ENCODE measurements at regions not wholly inside any gene's neighbourhood (a gene's known extent, or its start where the extent isn't known, plus 50 kb on each side); places are given as distances from the start of the nearest gene placed in this dataset.

DNA sequence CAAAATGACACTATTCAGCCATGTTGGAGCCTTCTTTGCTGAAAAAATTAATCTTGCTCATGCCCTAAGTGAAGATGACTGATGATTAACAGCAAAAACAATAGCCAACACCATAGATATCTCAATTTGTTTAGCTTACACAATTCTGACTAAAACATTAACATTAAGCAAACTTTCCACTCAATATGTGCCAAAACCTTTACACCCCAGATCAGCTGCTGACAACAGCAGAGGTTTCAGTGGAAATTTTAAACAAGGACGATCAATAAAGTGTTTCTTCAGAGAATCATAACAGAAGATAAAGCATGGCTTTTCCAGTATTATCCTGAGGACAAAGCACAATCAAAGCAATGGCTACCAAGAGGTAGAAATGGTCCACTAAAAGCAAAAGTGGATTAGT lies 254.4 kb upstream of the GRAMD2B start:
- BruUV-seq (replicated peaks), result no TSS peak
- Histone ChIP-seq H3K9me3 (replicated peaks; ENCODE audit: control insufficient read depth, insufficient read depth, low read length) (no peaks in the 10 kb centered on the region), H2AFZ (ENCODE audit: low read depth, low read length) (no peak overlapping the region), H3K4me2 (ENCODE audit: insufficient read depth, low read length) (no peak overlapping the region), H3K4me3 (replicated peaks in 1 of 3; ENCODE audit: insufficient read depth in 1 of 3, low read depth in 1 of 3, low read length in 3 of 3) (no peak overlapping the region), H3K9me1 (replicated peaks; ENCODE audit: control insufficient read depth, extremely low read depth, insufficient read depth, low read length) (no peaks in the 10 kb centered on the region), H3K36me3 (ENCODE audit: control insufficient read depth in 2 of 2, extremely low read depth in 1 of 2, insufficient read depth in 2 of 2, low read length in 2 of 2) (no peaks in the 10 kb centered on the region), H3K4me1 (ENCODE audit: control insufficient read depth, extremely low read depth, insufficient read depth, low read length) (no peaks in the 10 kb centered on the region), H4K20me1 (replicated peaks; ENCODE audit: control insufficient read depth, extremely low read depth, insufficient read depth, low read length) (no peaks in the 10 kb centered on the region), H3K27ac (ENCODE audit: insufficient read depth, low read depth, low read length) (no peak overlapping the region), H3K79me2 (ENCODE audit: control insufficient read depth, insufficient read depth, low read length) (no peaks in the 10 kb centered on the region), H3K27me3 (ENCODE audit: control insufficient read depth in 2 of 2, insufficient read depth in 2 of 2, low read length in 2 of 2) (no peaks in the 10 kb centered on the region), H3K9ac (replicated peaks; ENCODE audit: extremely low read depth, insufficient read depth, low read length) (no peak overlapping the region)
- CTCF ChIA-PET, result no interaction called here
- no peak for TF ChIP-seq GATA2 (IDR thresholded peaks at IDR 0.05; ENCODE audit: insufficient read depth, insufficient read length, low read depth, low read length)
- TF ChIP-seq, protein P1, sequence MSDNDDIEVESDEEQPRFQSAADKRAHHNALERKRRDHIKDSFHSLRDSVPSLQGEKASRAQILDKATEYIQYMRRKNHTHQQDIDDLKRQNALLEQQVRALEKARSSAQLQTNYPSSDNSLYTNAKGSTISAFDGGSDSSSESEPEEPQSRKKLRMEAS (IDR thresholded peaks at IDR 0.05; ENCODE audit: insufficient read depth, insufficient read length), result no peak
- no peak for TF ChIP-seq POLR2A (IDR thresholded peaks at IDR 0.05; ENCODE audit: low read depth, low read length)
- no peak for TF ChIP-seq MYC (IDR thresholded peaks at IDR 0.05; ENCODE audit: low read depth, low read length)
- TF ChIP-seq, protein P2, sequence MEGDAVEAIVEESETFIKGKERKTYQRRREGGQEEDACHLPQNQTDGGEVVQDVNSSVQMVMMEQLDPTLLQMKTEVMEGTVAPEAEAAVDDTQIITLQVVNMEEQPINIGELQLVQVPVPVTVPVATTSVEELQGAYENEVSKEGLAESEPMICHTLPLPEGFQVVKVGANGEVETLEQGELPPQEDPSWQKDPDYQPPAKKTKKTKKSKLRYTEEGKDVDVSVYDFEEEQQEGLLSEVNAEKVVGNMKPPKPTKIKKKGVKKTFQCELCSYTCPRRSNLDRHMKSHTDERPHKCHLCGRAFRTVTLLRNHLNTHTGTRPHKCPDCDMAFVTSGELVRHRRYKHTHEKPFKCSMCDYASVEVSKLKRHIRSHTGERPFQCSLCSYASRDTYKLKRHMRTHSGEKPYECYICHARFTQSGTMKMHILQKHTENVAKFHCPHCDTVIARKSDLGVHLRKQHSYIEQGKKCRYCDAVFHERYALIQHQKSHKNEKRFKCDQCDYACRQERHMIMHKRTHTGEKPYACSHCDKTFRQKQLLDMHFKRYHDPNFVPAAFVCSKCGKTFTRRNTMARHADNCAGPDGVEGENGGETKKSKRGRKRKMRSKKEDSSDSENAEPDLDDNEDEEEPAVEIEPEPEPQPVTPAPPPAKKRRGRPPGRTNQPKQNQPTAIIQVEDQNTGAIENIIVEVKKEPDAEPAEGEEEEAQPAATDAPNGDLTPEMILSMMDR (IDR thresholded peaks at IDR 0.05; ENCODE audit: extremely low read depth in 1 of 2, insufficient read depth in 1 of 2, low read depth in 1 of 2, low read length in 2 of 2), result no peak
- TF ChIP-seq POLR2AphosphoS5 (IDR thresholded peaks at IDR 0.05; ENCODE audit: insufficient read depth, low read depth, low read length), result no peak
- TF ChIP-seq FOS (IDR thresholded peaks at IDR 0.05; ENCODE audit: borderline replicate concordance, insufficient read depth, low read length), result no peak
- TF ChIP-seq JUN (IDR thresholded peaks at IDR 0.05; ENCODE audit: borderline replicate concordance, insufficient read depth, insufficient read length, low read depth), result no peak
- TF ChIP-seq EZH2 (IDR thresholded peaks at IDR 0.05; ENCODE audit: borderline replicate concordance, low read depth, low read length, severe bottlenecking), result no peak
- dilution Hi-C loops (cut with MboI; ENCODE audit: extremely low pct_ligation_motif_present, low sequenced_read_pairs), result no loop called here
- POLR2A ChIA-PET, result no interaction called here
- intact Hi-C loops (cut with micrococcal nuclease), result no loop called here
- DNase-seq (ENCODE audit: low read depth, low spot score), result no peak
- no peak for FAIRE-seq

All from endothelial cell of umbilical vein (primary cell).